RWPE2 (cell line): ENCODE measurements at regions not wholly inside any gene's neighbourhood (a gene's known extent, or its start where the extent isn't known, plus 50 kb on each side); places are given as distances from the start of the nearest gene placed in this dataset.

Experiments
- ATAC-seq: fragments of 200-7000 bp; cut with Tn5 transposase; 3 replicates; pipeline ENCODE4 v1.9.1; 2021; ENCODE audit warnings: low read depth
- DNase-seq: peaks from one replicate; pipeline ENCODE4 v3.0.0-alpha.2; 2020; ENCODE audit warnings: low spot score
- H3K27ac ChIP-seq: fragments of 450-650 bp; 2 replicates; pipeline ENCODE4 v1.5.1; 2017; ENCODE audit warnings: mild to moderate bottlenecking; ENCODE audit not compliant: poor library complexity, severe bottlenecking
- H3K27me3 ChIP-seq: fragments of 250-450 bp; sonication (Bioruptor Pico); 2 replicates; pipeline ENCODE4 v1.5.1; 2021; ENCODE audit warnings: mild to moderate bottlenecking, moderate library complexity; ENCODE audit not compliant: insufficient read depth, poor library complexity, severe bottlenecking
- H3K36me3 ChIP-seq: fragments of 250-450 bp; sonication (Bioruptor Pico); 2 replicates; pipeline ENCODE4 v1.5.1; 2020; ENCODE audit warnings: low read depth, mild to moderate bottlenecking, moderate library complexity
- H3K4me1 ChIP-seq: fragments of 250-450 bp; sonication (Bioruptor Pico); 2 replicates; pipeline ENCODE4 v1.5.1; 2021; ENCODE audit warnings: mild to moderate bottlenecking, moderate library complexity; ENCODE audit not compliant: insufficient read depth, poor library complexity, severe bottlenecking
- H3K4me3 ChIP-seq: fragments of 250-450 bp; sonication (Bioruptor Pico); 2 replicates; pipeline ENCODE4 v1.5.1; 2021; ENCODE audit warnings: mild to moderate bottlenecking, moderate library complexity; ENCODE audit not compliant: severe bottlenecking
- H3K9me3 ChIP-seq: fragments of 250-450 bp; sonication (Bioruptor Pico); 2 replicates; pipeline ENCODE4 v1.5.1; 2021; ENCODE audit warnings: mild to moderate bottlenecking, moderate library complexity; ENCODE audit not compliant: severe bottlenecking
- TF ChIP-seq, protein P1 (sequence below): fragments of 450-650 bp; IDR thresholded peaks from one replicate; pipeline ENCODE4 v1.5.1; 2017; ENCODE audit warnings: mild to moderate bottlenecking, moderate library complexity; ENCODE audit not compliant: poor library complexity, severe bottlenecking

DNA sequence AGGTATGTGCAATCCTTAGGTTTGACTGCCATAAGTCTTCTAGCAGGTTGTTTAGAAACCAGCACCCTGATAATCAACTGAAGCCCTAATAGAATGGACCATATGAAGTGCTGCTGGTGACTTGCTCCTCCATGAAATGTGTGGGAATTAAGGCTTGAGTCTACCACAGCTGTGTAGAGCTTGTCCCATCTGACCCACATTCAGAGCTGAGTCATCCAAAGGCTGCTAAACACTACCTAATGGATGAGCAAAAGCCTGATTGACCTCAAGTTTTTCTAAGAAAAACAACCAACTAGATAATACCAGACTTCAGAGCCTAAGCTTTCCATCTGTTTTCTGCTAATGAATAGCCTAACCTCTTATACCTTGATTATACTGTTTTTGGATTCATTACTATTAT lies 120.3 kb upstream of the MOCS1 start:
- no peak overlapping the region for H3K27ac ChIP-seq
- no peaks in the 10 kb centered on the region for H3K9me3 ChIP-seq
- TF ChIP-seq, protein P1, sequence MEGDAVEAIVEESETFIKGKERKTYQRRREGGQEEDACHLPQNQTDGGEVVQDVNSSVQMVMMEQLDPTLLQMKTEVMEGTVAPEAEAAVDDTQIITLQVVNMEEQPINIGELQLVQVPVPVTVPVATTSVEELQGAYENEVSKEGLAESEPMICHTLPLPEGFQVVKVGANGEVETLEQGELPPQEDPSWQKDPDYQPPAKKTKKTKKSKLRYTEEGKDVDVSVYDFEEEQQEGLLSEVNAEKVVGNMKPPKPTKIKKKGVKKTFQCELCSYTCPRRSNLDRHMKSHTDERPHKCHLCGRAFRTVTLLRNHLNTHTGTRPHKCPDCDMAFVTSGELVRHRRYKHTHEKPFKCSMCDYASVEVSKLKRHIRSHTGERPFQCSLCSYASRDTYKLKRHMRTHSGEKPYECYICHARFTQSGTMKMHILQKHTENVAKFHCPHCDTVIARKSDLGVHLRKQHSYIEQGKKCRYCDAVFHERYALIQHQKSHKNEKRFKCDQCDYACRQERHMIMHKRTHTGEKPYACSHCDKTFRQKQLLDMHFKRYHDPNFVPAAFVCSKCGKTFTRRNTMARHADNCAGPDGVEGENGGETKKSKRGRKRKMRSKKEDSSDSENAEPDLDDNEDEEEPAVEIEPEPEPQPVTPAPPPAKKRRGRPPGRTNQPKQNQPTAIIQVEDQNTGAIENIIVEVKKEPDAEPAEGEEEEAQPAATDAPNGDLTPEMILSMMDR, result no peak
- H3K4me1 ChIP-seq, result no peaks in the 10 kb centered on the region
- H3K4me3 ChIP-seq, result no peak overlapping the region
- no peaks in the 10 kb centered on the region for H3K36me3 ChIP-seq
- no peaks in the 10 kb centered on the region for H3K27me3 ChIP-seq
- ATAC-seq (no peak), DNase-seq (no peak)

DNA sequence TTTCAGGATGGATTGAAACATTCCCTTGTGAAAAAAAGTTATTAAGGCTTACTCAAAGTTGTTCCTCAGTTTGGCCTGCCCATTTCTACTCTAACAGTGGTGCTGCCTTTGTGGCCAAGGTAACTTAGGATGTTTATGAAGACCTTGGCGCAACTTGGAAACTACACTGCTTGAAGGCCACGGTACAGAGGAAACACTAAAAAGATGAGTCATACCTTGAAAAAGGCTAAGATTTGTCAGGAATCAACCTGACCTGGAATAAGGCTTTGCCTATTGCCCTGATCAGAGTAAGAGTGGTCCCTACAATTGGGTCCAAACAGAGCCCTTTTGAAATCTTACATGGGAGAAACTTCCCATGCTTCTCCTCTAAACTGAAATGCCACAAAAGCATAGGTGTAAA lies 119.9 kb upstream of the MOCS1 start:
- DNase-seq (no peak), ATAC-seq (no peak)
- H3K4me1 ChIP-seq, result no peaks in the 10 kb centered on the region
- H3K4me3 ChIP-seq, result no peak overlapping the region
- no peaks in the 10 kb centered on the region for H3K36me3 ChIP-seq
- no peaks in the 10 kb centered on the region for H3K9me3 ChIP-seq
- TF ChIP-seq, protein P1, result no peak
- no peaks in the 10 kb centered on the region for H3K27me3 ChIP-seq
- no peak overlapping the region for H3K27ac ChIP-seq

DNA sequence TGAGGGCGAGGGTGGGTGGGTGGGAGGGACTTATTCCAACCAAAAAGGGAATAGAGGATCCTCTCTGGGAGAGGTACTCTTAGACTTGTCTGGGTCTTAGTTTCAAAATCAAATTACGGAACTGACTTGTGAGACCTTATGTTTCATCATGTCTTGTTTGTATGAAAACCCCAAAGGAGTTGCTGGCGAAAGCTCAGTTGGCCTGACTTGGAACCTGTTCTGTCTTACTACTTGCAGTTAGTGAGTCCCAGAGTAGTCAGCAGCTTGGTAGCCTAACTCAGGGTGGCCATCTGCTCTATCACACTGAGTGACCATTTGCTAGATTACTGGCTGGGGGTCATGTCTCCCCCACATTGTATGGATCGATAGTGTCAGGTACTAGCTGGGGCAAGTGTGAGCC lies 114.9 kb upstream of the MOCS1 start:
- ATAC-seq (no peak), DNase-seq (no peak)
- Histone ChIP-seq H3K4me1 (no peaks in the 10 kb centered on the region), H3K36me3 (no peaks in the 10 kb centered on the region), H3K27ac (no peak overlapping the region), H3K9me3 (no peaks in the 10 kb centered on the region), H3K27me3 (peaks cover 3% of the 10 kb centered on the region), H3K4me3 (no peak overlapping the region)
- TF ChIP-seq, protein P1, result no peak

DNA sequence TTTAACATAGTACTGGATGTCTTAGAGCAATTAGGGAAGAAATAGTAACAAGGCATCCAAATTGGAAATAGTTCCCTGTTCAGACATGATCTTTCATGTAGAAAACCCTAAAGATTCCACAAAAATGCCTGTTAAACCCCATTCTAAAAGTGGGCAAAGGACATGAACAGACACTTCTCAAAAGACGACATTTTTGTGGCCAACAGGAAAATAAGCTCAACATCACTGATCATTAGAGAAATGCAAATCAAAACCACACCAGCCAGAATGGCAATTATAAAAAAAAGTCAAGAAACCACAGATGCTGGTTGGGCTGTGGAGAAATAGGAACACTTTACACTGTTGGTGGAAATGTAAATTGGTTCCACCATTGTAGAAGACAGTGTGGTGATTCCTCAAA lies 109.9 kb upstream of the MOCS1 start:
- H3K27me3 ChIP-seq, result peaks cover 3% of the 10 kb centered on the region
- H3K4me3 ChIP-seq, result no peak overlapping the region
- H3K4me1 ChIP-seq, result no peaks in the 10 kb centered on the region
- no peak overlapping the region for H3K27ac ChIP-seq
- ATAC-seq (no peak), DNase-seq (no peak)
- no peaks in the 10 kb centered on the region for H3K36me3 ChIP-seq
- TF ChIP-seq, protein P1, result no peak
- no peaks in the 10 kb centered on the region for H3K9me3 ChIP-seq

DNA sequence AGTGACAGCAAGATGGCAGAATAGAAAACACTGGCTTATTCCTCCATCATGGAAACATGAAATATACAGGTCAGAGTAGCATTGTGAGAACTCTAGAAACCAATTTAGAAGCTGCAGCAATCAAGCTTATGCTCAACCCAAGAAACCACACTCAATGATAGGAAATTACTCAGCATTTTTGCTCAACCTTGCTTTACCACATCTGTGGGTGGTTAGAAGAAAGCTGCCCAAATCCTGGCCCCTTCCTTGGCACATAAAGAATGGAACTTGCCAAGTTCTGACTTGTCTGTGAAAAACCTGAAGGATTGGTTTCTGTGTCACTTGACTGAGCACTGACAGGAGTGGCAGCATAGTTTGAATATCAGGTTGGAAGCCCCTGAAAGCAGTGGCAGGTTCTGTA lies 108.0 kb upstream of the MOCS1 start:
- H3K9me3 ChIP-seq, result no peaks in the 10 kb centered on the region
- H3K27me3 ChIP-seq, result no peaks in the 10 kb centered on the region
- TF ChIP-seq, protein P1, result no peak
- no peak overlapping the region for H3K27ac ChIP-seq
- H3K36me3 ChIP-seq, result no peaks in the 10 kb centered on the region
- H3K4me1 ChIP-seq, result no peaks in the 10 kb centered on the region
- DNase-seq (no peak), ATAC-seq (no peak)
- H3K4me3 ChIP-seq, result no peak overlapping the region
